Smooth muscle cell (in vitro differentiated cells): ENCODE measurements at regions not wholly inside any gene's neighbourhood (a gene's known extent, or its start where the extent isn't known, plus 50 kb on each side); places are given as distances from the start of the nearest gene placed in this dataset.

Experiments
- DNase-seq: peaks from one replicate; lab custom pipeline; 2025; ENCODE audit not compliant: unreplicated experiment; lab: John Stamatoyannopoulos, UW
- H2AFZ ChIP-seq: fragments of 200-600 bp; sonication (generic); 2 replicates; pipeline ENCODE4 v1.6.0; 2016; ENCODE audit warnings: antibody characterized with exemption, low read depth, mild to moderate bottlenecking
- H3F3A ChIP-seq: fragments of 200-600 bp; sonication (generic); 2 replicates; pipeline ENCODE4 v1.6.0; 2017; ENCODE audit warnings: antibody characterized with exemption, low read depth
- H3K27ac ChIP-seq: fragments of 200-600 bp; sonication (generic); 2 replicates; pipeline ENCODE4 v1.5.1; 2016; ENCODE audit warnings: low read depth, mild to moderate bottlenecking
- H3K27me3 ChIP-seq: fragments of 200-600 bp; sonication (generic); 2 replicates; pipeline ENCODE4 v1.6.1; 2016; ENCODE audit warnings: low read depth, mild to moderate bottlenecking
- H3K36me3 ChIP-seq: fragments of 200-600 bp; sonication (generic); 2 replicates; pipeline ENCODE4 v1.5.1; 2016; ENCODE audit warnings: low read depth
- H3K4me1 ChIP-seq: fragments of 200-600 bp; sonication (generic); 2 replicates; pipeline ENCODE4 v1.5.1; 2016; ENCODE audit warnings: low read depth
- H3K4me2 ChIP-seq: fragments of 200-600 bp; sonication (generic); 2 replicates; pipeline ENCODE4 v1.6.0; 2016; ENCODE audit warnings: mild to moderate bottlenecking
- H3K4me3 ChIP-seq: fragments of 200-600 bp; sonication (generic); 2 replicates; pipeline ENCODE4 v1.5.1; 2016; ENCODE audit warnings: mild to moderate bottlenecking
- H3K79me2 ChIP-seq: fragments of 200-600 bp; sonication (generic); 2 replicates; pipeline ENCODE4 v1.6.0; 2016; ENCODE audit warnings: low read depth, mild to moderate bottlenecking
- H3K9ac ChIP-seq: fragments of 200-600 bp; sonication (generic); 2 replicates; pipeline ENCODE4 v1.6.0; 2016; ENCODE audit warnings: low read depth
- H3K9me3 ChIP-seq: fragments of 200-600 bp; sonication (generic); replicated peaks from 2 replicates; pipeline ENCODE4 v1.5.1; 2016; ENCODE audit warnings: low read depth
- H4K20me1 ChIP-seq: fragments of 200-600 bp; sonication (generic); 2 replicates; pipeline ENCODE4 v1.6.0; 2016; ENCODE audit warnings: low read depth
- WGBS: methylation state at CpG from one replicate; pipeline ENCODE4 v1.1.7; 2016; ENCODE audit warnings: low lambda C conversion rate; 5-methylcytosine and 5-hydroxymethylcytosine counted together
- TF ChIP-seq, protein P1 (sequence below): fragments of 200-600 bp; sonication (generic); IDR thresholded peaks from 2 replicates; pipeline ENCODE4 v1.5.1; 2017; ENCODE audit warnings: borderline replicate concordance, mild to moderate bottlenecking, antibody characterized with exemption; ENCODE audit not compliant: insufficient read depth, poor library complexity, severe bottlenecking

GRCh38 chr4:82005158-82005557, 368.6 kb downstream of the HNRNPD start:
- no peaks in the 10 kb centered on the region for H3K36me3 ChIP-seq
- H3K9me3 ChIP-seq: no peaks in the 10 kb centered on the region
- no peak overlapping the region for H3K27ac ChIP-seq
- no peaks in the 10 kb centered on the region for H3K4me1 ChIP-seq
- no peak overlapping the region for H3K4me2 ChIP-seq
- H3K79me2 ChIP-seq: no peaks in the 10 kb centered on the region
- H3F3A ChIP-seq: no peaks in the 10 kb centered on the region
- TF ChIP-seq, protein P1, sequence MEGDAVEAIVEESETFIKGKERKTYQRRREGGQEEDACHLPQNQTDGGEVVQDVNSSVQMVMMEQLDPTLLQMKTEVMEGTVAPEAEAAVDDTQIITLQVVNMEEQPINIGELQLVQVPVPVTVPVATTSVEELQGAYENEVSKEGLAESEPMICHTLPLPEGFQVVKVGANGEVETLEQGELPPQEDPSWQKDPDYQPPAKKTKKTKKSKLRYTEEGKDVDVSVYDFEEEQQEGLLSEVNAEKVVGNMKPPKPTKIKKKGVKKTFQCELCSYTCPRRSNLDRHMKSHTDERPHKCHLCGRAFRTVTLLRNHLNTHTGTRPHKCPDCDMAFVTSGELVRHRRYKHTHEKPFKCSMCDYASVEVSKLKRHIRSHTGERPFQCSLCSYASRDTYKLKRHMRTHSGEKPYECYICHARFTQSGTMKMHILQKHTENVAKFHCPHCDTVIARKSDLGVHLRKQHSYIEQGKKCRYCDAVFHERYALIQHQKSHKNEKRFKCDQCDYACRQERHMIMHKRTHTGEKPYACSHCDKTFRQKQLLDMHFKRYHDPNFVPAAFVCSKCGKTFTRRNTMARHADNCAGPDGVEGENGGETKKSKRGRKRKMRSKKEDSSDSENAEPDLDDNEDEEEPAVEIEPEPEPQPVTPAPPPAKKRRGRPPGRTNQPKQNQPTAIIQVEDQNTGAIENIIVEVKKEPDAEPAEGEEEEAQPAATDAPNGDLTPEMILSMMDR: no peak
- H2AFZ ChIP-seq: no peak overlapping the region
- 66% methylated on average over 1 of the region's 1 CpG for WGBS
- DNase-seq: no peak
- no peak overlapping the region for H3K9ac ChIP-seq
- H3K27me3 ChIP-seq: no peaks in the 10 kb centered on the region
- H4K20me1 ChIP-seq: no peaks in the 10 kb centered on the region
- no peak overlapping the region for H3K4me3 ChIP-seq

DNA sequence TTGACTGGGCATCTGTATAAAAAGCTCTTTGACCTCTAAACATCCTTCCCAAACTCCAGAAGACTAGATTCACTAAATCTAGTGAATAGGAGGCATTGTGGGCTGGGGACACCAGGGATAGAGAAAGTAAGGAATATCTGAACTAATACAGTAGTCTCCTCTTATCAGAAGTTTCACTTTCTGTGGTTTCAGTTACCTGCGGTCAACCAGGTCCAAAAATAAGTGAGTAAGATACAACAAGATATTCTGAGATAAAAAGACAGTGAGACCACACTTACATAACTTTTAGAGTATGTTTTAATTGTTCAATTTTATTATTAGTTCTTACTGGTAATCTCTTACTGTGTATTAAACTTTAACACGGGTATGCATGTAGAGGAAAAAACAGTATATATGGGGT, 376.5 kb downstream of the HNRNPD start:
- Histone ChIP-seq H2AFZ (no peak overlapping the region), H3K36me3 (no peaks in the 10 kb centered on the region), H3K9ac (no peak overlapping the region), H4K20me1 (no peaks in the 10 kb centered on the region), H3K79me2 (no peaks in the 10 kb centered on the region), H3K27me3 (no peaks in the 10 kb centered on the region), H3K9me3 (no peaks in the 10 kb centered on the region), H3F3A (no peaks in the 10 kb centered on the region), H3K27ac (no peak overlapping the region), H3K4me2 (no peak overlapping the region), H3K4me1 (no peaks in the 10 kb centered on the region), H3K4me3 (no peak overlapping the region)
- TF ChIP-seq, protein P1: no peak
- 92% methylated on average over 2 of the region's 2 CpGs for WGBS
- DNase-seq: no peak

GRCh38 chr4:81990898-81991297, 382.9 kb downstream of the HNRNPD start:
- Histone ChIP-seq H3K79me2 (no peaks in the 10 kb centered on the region), H3K4me1 (no peaks in the 10 kb centered on the region), H4K20me1 (no peaks in the 10 kb centered on the region), H2AFZ (no peak overlapping the region), H3K9me3 (no peaks in the 10 kb centered on the region), H3K36me3 (no peaks in the 10 kb centered on the region), H3F3A (no peaks in the 10 kb centered on the region), H3K4me2 (no peak overlapping the region), H3K4me3 (no peak overlapping the region), H3K9ac (no peak overlapping the region), H3K27me3 (no peaks in the 10 kb centered on the region), H3K27ac (no peak overlapping the region)
- TF ChIP-seq, protein P1: no peak
- WGBS: 68% methylated on average over 1 of the region's 1 CpG
- DNase-seq: no peak

- Histone ChIP-seq H3K4me3 (no peak overlapping the region), H3K27ac (no peak overlapping the region), H3K9ac (no peak overlapping the region), H3F3A (no peaks in the 10 kb centered on the region), H3K9me3 (no peaks in the 10 kb centered on the region), H4K20me1 (no peaks in the 10 kb centered on the region), H3K4me1 (no peaks in the 10 kb centered on the region), H2AFZ (no peak overlapping the region), H3K4me2 (no peak overlapping the region), H3K36me3 (no peaks in the 10 kb centered on the region), H3K27me3 (no peaks in the 10 kb centered on the region), H3K79me2 (no peaks in the 10 kb centered on the region)
- DNase-seq: no peak
- TF ChIP-seq, protein P1: no peak
- WGBS: 80% methylated on average over 4 of the region's 4 CpGs
These were observed 383.6 kb downstream of the HNRNPD start for GRCh38 chr4:81990211-81990610.
